Fibroblast of gingiva (primary cell): ENCODE measurements at regions not wholly inside any gene's neighbourhood (a gene's known extent, or its start where the extent isn't known, plus 50 kb on each side); places are given as distances from the start of the nearest gene placed in this dataset.

Experiments used
- DNase-seq: peaks from one replicate; pipeline ENCODE4 v3.0.0-alpha.2; 2011; ENCODE audit warnings: low read depth

GRCh38 chr15:97502038-97502437, 458.5 kb upstream of the ARRDC4 start:
- DNase-seq: no peak

- peak; percentile 36 for DNase-seq
Measured at GRCh38 chr15:97504031-97504792, 456.3 kb upstream of the ARRDC4 start.

- DNase-seq: no peak
Measured at GRCh38 chr15:97517737-97518136, 442.8 kb upstream of the ARRDC4 start.

- DNase-seq: no peak
Measured at GRCh38 chr15:97520689-97521088, 439.8 kb upstream of the ARRDC4 start.

- DNase-seq: no peak
Measured at GRCh38 chr15:97521381-97522285, 438.9 kb upstream of the ARRDC4 start.

GRCh38 chr15:97522347-97522746, 438.2 kb upstream of the ARRDC4 start:
- DNase-seq: no peak

- no peak for DNase-seq
Measured at GRCh38 chr15:97525809-97526208, 434.7 kb upstream of the ARRDC4 start.

GRCh38 chr15:97528238-97528637, 432.3 kb upstream of the ARRDC4 start:
- DNase-seq: no peak

GRCh38 chr15:97545799-97546198, 414.7 kb upstream of the ARRDC4 start:
- no peak for DNase-seq

- DNase-seq: no peak
Measured at GRCh38 chr15:97547381-97547780, 413.1 kb upstream of the ARRDC4 start.

GRCh38 chr15:97561529-97561928, 399.0 kb upstream of the ARRDC4 start:
- no peak for DNase-seq

- DNase-seq: no peak
Measured at GRCh38 chr15:97563516-97563915, 397.0 kb upstream of the ARRDC4 start.

- no peak for DNase-seq
Measured at GRCh38 chr15:97566961-97567360, 393.5 kb upstream of the ARRDC4 start.

- no peak for DNase-seq
Measured at GRCh38 chr15:97567411-97567810, 393.1 kb upstream of the ARRDC4 start.

GRCh38 chr15:97576929-97577645, 383.4 kb upstream of the ARRDC4 start:
- no peak for DNase-seq

GRCh38 chr15:97585408-97585807, 375.1 kb upstream of the ARRDC4 start:
- no peak for DNase-seq

- no peak for DNase-seq
Measured at GRCh38 chr15:97592778-97593177, 367.7 kb upstream of the ARRDC4 start.

GRCh38 chr15:97597801-97598200, 362.7 kb upstream of the ARRDC4 start:
- no peak for DNase-seq

- no peak for DNase-seq
Measured at GRCh38 chr15:97598353-97598798, 362.1 kb upstream of the ARRDC4 start.

- DNase-seq: no peak
Measured at GRCh38 chr15:97600190-97600589, 360.3 kb upstream of the ARRDC4 start.

- no peak for DNase-seq
Measured at GRCh38 chr15:97604677-97605076, 355.8 kb upstream of the ARRDC4 start.

GRCh38 chr15:97615114-97615513, 345.4 kb upstream of the ARRDC4 start:
- no peak for DNase-seq
